OCI-LY7 (cell line): ENCODE measurements at regions not wholly inside any gene's neighbourhood (a gene's known extent, or its start where the extent isn't known, plus 50 kb on each side); places are given as distances from the start of the nearest gene placed in this dataset. TPM values are rescaled to one million over a fixed set of nuclear protein-coding genes. Genes with fewer than 3 reads are reported as not detected.

Source experiments
- BruUV-seq: library from RNA; stranded (reverse); fragments of 400-500 nt; replicated peaks from 2 replicates; lab custom pipeline; 2021; lab: Mats Ljungman, UMichigan
- CTCF ChIA-PET: fragments of 300-600 bp; sonication (Branson Sonifier 250); formaldehyde crosslinking; loops from one replicate; lab custom pipeline; 2022; ENCODE audit warnings: antibody characterized with exemption; ENCODE audit not compliant: unreplicated experiment; lab: Charles Lee
- POLR2A ChIA-PET: fragments of 300-600 bp; sonication (Branson Sonifier 250); formaldehyde crosslinking; loops from one replicate; lab custom pipeline; 2022; ENCODE audit warnings: antibody characterized with exemption; lab: Charles Lee
- DNase-seq: peaks from one replicate; pipeline ENCODE4 v3.0.0-alpha.2; 2015; ENCODE audit warnings: low spot score
- H2AFZ ChIP-seq: fragments of 200-600 bp; sonication (generic), shearing (Covaris generic); 2 replicates; pipeline ENCODE4 v1.6.1; 2014; ENCODE audit warnings: mild to moderate bottlenecking, antibody characterized with exemption, low read length, moderate library complexity
- H3K27ac ChIP-seq: fragments of 200-600 bp; sonication (generic); 2 replicates; pipeline ENCODE4 v1.5.1; 2014; ENCODE audit warnings: mixed run types, low read depth, mild to moderate bottlenecking, moderate library complexity, low read length, inconsistent platforms; ENCODE audit not compliant: poor library complexity, severe bottlenecking
- H3K36me3 ChIP-seq: fragments of 200-600 bp; sonication (generic); 2 replicates; pipeline ENCODE4 v1.6.1; 2014; ENCODE audit warnings: mild to moderate bottlenecking, antibody characterized with exemption, low read length, moderate library complexity, mixed read lengths; ENCODE audit not compliant: insufficient read depth
- H3K4me1 ChIP-seq: fragments of 200-600 bp; sonication (generic); 2 replicates; pipeline ENCODE4 v1.5.1; 2014; ENCODE audit warnings: mild to moderate bottlenecking, low read length; ENCODE audit not compliant: insufficient read depth, poor library complexity, severe bottlenecking
- H3K4me2 ChIP-seq: fragments of 200-600 bp; sonication (generic); 2 replicates; pipeline ENCODE4 v1.6.1; 2014; ENCODE audit warnings: mild to moderate bottlenecking, low read length
- H3K4me3 ChIP-seq: fragments of 200-600 bp; sonication (generic); 2 replicates; pipeline ENCODE4 v1.5.1; 2014; ENCODE audit warnings: mild to moderate bottlenecking, low read depth, low read length; ENCODE audit not compliant: poor library complexity, severe bottlenecking
- H3K79me2 ChIP-seq: fragments of 200-600 bp; sonication (generic); 2 replicates; pipeline ENCODE4 v1.6.1; 2016; ENCODE audit warnings: low read depth, mild to moderate bottlenecking, low read length, moderate library complexity, mixed read lengths; ENCODE audit not compliant: insufficient read depth
- H3K9me2 ChIP-seq: fragments of 200-600 bp; sonication (generic); 2 replicates; pipeline ENCODE4 v1.6.1; 2016; ENCODE audit warnings: mild to moderate bottlenecking, low read length, mixed read lengths; ENCODE audit not compliant: insufficient read depth
- H3K9me3 ChIP-seq: fragments of 200-600 bp; sonication (generic); 2 replicates; pipeline ENCODE4 v1.6.1; 2014; ENCODE audit warnings: mild to moderate bottlenecking, mixed run types, low read length, mixed read lengths
- H4K20me1 ChIP-seq: fragments of 200-600 bp; sonication (generic); 2 replicates; pipeline ENCODE4 v1.6.1; 2014; ENCODE audit warnings: mild to moderate bottlenecking, antibody characterized with exemption, low read length, moderate library complexity, mixed read lengths; ENCODE audit not compliant: insufficient read depth
- CTCF ChIP-seq: fragments of 200-600 bp; sonication (generic); conservative IDR thresholded peaks from 2 replicates; pipeline ENCODE4 v1.5.1; 2014; ENCODE audit warnings: mild to moderate bottlenecking, antibody characterized with exemption, low read length, moderate library complexity, mixed read lengths
- EZH2phosphoT487 ChIP-seq: fragments of 200-600 bp; sonication (generic); IDR thresholded peaks from 2 replicates; pipeline ENCODE4 v1.6.1; 2018; ENCODE audit warnings: low read depth, borderline replicate concordance, mild to moderate bottlenecking, mixed run types, antibody characterized with exemption, low read length, moderate library complexity, mixed read lengths
- intact Hi-C: fragments of 100-400 bp; cut with micrococcal nuclease; formaldehyde crosslinking; loops from one replicate; pipeline ENCODE4 v1.10.0; 2022; ENCODE audit not compliant: unreplicated experiment
- small RNA-seq: library from RNA; depleted of rRNA; stranded (forward); fragments of <200 nt; gene quantifications from one replicate; pipeline ENCODE3, GENCODE V24; 2014

GRCh38 chr13:67283637-67284036 lies 53.5 kb upstream of the PCDH9 start:
- Histone ChIP-seq H3K4me2 (no peak overlapping the region), H3K27ac (no peak overlapping the region), H2AFZ (no peak overlapping the region), H3K9me3 (no peaks in the 10 kb centered on the region), H3K4me1 (no peaks in the 10 kb centered on the region), H3K4me3 (no peak overlapping the region), H3K79me2 (no peaks in the 10 kb centered on the region), H3K36me3 (no peaks in the 10 kb centered on the region), H4K20me1 (no peaks in the 10 kb centered on the region), H3K9me2 (no peaks in the 10 kb centered on the region)
- CTCF ChIA-PET = no interaction called here
- POLR2A ChIA-PET = interaction anchor here (0.6 kb wide), 1 partner anchor 13 kb away, joined by 3 read pairs; no protein-coding TSS in a partner anchor
- intact Hi-C loops = no loop called here
- no peak for TF ChIP-seq EZH2phosphoT487
- TF ChIP-seq CTCF = no peak
- no TSS peak for BruUV-seq
- no peak for DNase-seq

DNA sequence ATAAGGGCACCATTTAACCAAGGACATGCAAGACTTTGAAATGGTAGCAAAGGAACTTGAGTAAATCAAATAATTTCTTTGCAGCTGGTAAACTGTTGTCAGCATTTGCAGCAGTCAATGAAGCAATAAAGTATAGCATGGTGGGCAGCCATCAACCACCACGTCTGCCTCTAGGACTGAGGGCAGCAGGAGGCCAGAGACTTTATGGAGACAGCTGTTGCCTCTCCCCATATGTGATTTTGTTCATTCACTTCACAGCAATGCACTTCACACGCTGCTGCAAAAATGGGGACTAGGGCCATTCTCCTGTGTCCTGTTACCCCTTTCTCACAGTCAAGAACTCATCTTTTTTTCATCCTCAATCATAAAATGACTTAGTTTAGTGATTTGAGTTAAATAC lies 51.3 kb upstream of the PCDH9 start:
- no peaks in the 10 kb centered on the region for H3K9me2 ChIP-seq
- no peaks in the 10 kb centered on the region for H3K9me3 ChIP-seq
- intact Hi-C loops = no loop called here
- TF ChIP-seq CTCF = no peak
- TF ChIP-seq EZH2phosphoT487 = no peak
- CTCF ChIA-PET = no interaction called here
- H3K4me2 ChIP-seq = no peak overlapping the region
- no peaks in the 10 kb centered on the region for H4K20me1 ChIP-seq
- no peaks in the 10 kb centered on the region for H3K36me3 ChIP-seq
- BruUV-seq = no TSS peak
- no peaks in the 10 kb centered on the region for H3K4me1 ChIP-seq
- H3K27ac ChIP-seq = no peak overlapping the region
- H3K4me3 ChIP-seq = no peak overlapping the region
- POLR2A ChIA-PET = no interaction called here
- DNase-seq = no peak
- no peaks in the 10 kb centered on the region for H3K79me2 ChIP-seq
- no peak overlapping the region for H2AFZ ChIP-seq

Small RNA genes in the stretch of these regions (small RNA-seq; reads per million reads assigned to genes)
- gene RN7SL761P (not detected), gene RPL37P21 (not detected), gene RPS3AP52 (not detected), gene SNRPFP3 (not detected)
